Ishikawa (cell line): ENCODE measurements at regions not wholly inside any gene's neighbourhood (a gene's known extent, or its start where the extent isn't known, plus 50 kb on each side); places are given as distances from the start of the nearest gene placed in this dataset.

ENCODE experiments used
- CEBPB ChIP-seq: IDR thresholded peaks from 2 replicates; pipeline ENCODE4 v1.6.1; 2012
- CREB1 ChIP-seq: IDR thresholded peaks from 2 replicates; pipeline ENCODE4 v1.6.1; 2012; ENCODE audit warnings: low read depth
- EGR1 ChIP-seq: IDR thresholded peaks from 2 replicates; pipeline ENCODE4 v1.6.1; 2012
- EP300 ChIP-seq: IDR thresholded peaks from 2 replicates; pipeline ENCODE4 v1.6.1; 2012; ENCODE audit warnings: borderline replicate concordance
- FOXM1 ChIP-seq: IDR thresholded peaks from 2 replicates; pipeline ENCODE4 v1.6.1; 2012; ENCODE audit warnings: low read depth, borderline replicate concordance
- NFIC ChIP-seq: IDR thresholded peaks from 2 replicates; pipeline ENCODE4 v1.6.1; 2012
- RAD21 ChIP-seq: IDR thresholded peaks from 2 replicates; pipeline ENCODE4 v1.6.1; 2012; ENCODE audit warnings: low read depth
- TAF1 ChIP-seq: IDR thresholded peaks from 2 replicates; pipeline ENCODE4 v1.6.1; 2012; ENCODE audit warnings: low read depth, mild to moderate bottlenecking
- TCF12 ChIP-seq: IDR thresholded peaks from 2 replicates; pipeline ENCODE4 v1.6.1; 2012; ENCODE audit warnings: low read depth
- TEAD4 ChIP-seq: IDR thresholded peaks from 2 replicates; pipeline ENCODE4 v1.6.1; 2012
- YY1 ChIP-seq: IDR thresholded peaks from 2 replicates; pipeline ENCODE4 v1.6.1; 2012; ENCODE audit warnings: low read depth
- ZBTB7A ChIP-seq: IDR thresholded peaks from 2 replicates; pipeline ENCODE4 v1.6.1; 2012; ENCODE audit warnings: low read depth
- TF ChIP-seq, protein P1 (sequence below): IDR thresholded peaks from 2 replicates; pipeline ENCODE4 v1.6.1; 2012
- TF ChIP-seq, protein P2 (sequence below): IDR thresholded peaks from 2 replicates; pipeline ENCODE4 v1.6.1; 2012
- TF ChIP-seq, protein P3 (sequence below): IDR thresholded peaks from 2 replicates; pipeline ENCODE4 v1.6.1; 2012; ENCODE audit warnings: low read depth, mild to moderate bottlenecking

DNA sequence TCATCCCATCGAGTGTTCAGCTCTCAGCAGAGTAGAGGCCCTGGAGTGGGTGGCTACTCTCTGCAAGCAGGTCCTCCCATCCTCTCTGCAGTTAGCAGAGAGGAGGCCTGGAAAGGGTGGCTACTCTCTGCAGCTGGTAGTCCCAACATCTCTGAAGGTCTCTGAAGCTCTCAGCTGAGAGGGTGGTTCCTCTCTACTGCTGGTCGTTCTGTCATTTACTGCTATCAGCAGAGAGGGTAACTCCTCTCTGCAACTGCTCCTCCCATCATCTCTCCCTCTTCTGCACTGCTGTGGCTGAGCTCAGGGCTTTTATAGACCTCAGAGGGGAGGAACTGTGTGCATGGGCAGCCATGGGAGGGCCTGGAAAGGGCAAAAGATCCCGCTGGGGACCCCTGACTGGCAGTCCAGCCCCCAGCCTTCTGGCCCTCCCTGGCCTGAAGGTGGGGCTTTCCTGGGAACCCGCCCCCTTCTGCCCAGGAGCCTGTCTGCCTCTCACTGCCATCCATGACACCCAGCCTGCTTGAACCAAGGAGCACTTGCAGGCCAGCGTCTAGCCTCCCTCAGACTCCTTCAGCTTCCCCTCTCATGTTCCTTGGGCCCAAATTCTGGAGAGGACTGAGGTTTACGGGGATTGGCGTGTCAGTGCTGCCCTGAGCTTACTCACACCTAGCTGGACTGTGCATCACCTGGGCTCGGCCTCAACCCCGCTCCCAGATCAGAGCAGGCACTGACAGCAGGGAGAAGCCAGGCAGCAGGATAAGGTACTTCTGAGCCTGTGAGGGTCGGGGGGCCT is 898.3 kb upstream of the NEGR1 start:
- no peak for TF ChIP-seq FOXM1
- no peak for TF ChIP-seq CREB1
- no peak for TF ChIP-seq CEBPB
- TF ChIP-seq TCF12 = no peak
- no peak for TF ChIP-seq ZBTB7A
- TF ChIP-seq, protein P1, sequence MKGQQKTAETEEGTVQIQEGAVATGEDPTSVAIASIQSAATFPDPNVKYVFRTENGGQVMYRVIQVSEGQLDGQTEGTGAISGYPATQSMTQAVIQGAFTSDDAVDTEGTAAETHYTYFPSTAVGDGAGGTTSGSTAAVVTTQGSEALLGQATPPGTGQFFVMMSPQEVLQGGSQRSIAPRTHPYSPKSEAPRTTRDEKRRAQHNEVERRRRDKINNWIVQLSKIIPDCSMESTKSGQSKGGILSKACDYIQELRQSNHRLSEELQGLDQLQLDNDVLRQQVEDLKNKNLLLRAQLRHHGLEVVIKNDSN = no peak
- no peak for TF ChIP-seq TAF1
- TF ChIP-seq EGR1 = no peak

DNA sequence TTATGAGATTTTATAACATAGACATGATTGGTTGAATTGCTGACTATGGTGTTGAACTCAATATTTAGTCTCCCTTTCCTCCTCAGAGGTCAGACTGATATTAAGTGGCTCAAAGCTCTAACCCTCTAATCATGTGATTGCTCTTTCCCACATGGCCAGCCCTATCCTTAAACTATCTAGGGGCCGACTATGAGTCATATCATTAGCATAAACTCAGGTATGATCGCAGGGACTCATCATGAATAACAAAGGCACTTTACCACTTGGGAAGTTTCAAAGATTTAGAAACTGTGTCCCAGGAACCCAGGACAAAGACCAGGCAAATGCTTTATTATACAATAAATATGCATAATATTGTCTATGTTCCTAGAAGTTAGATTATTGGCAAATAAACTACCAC is 894.6 kb upstream of the NEGR1 start:
- TF ChIP-seq TEAD4 = no peak
- no peak for TF ChIP-seq FOXM1
- no peak for TF ChIP-seq EGR1
- no peak for TF ChIP-seq TAF1
- TF ChIP-seq YY1 = no peak
- TF ChIP-seq, protein P2, sequence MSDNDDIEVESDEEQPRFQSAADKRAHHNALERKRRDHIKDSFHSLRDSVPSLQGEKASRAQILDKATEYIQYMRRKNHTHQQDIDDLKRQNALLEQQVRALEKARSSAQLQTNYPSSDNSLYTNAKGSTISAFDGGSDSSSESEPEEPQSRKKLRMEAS = no peak

DNA sequence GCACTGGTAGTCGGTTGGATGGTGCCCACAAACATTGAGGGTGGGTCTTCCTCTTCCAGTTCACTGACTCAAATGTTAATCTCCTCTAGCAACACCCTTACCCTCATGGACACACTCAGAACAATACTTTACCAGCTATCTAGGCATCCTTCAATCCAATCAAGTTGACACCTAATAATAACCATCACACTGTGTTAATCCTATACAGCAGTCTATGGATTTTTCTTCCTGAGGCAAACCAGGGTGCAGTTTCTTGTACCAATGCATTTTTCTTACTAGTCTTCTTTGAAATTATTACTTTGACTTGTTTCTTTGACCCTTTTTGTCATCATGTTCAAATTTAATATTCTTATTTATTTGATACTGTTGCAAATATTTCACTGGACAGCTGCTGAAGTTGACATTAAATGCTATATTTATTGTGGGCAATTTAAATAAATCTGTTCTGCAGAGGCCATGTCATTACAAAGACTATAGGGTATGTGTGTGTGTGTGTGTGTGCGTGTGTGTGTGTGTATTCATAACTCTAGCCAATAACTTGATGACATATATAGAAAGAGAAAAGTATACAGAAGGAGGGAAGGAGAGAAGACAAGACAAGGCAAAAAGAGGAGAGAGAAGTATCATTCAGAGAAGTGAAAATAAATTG is 884.8 kb upstream of the NEGR1 start:
- TF ChIP-seq EP300 = no peak
- no peak for TF ChIP-seq TCF12
- TF ChIP-seq, protein P1 = no peak
- TF ChIP-seq CREB1 = no peak
- no peak for TF ChIP-seq FOXM1
- TF ChIP-seq, protein P3, sequence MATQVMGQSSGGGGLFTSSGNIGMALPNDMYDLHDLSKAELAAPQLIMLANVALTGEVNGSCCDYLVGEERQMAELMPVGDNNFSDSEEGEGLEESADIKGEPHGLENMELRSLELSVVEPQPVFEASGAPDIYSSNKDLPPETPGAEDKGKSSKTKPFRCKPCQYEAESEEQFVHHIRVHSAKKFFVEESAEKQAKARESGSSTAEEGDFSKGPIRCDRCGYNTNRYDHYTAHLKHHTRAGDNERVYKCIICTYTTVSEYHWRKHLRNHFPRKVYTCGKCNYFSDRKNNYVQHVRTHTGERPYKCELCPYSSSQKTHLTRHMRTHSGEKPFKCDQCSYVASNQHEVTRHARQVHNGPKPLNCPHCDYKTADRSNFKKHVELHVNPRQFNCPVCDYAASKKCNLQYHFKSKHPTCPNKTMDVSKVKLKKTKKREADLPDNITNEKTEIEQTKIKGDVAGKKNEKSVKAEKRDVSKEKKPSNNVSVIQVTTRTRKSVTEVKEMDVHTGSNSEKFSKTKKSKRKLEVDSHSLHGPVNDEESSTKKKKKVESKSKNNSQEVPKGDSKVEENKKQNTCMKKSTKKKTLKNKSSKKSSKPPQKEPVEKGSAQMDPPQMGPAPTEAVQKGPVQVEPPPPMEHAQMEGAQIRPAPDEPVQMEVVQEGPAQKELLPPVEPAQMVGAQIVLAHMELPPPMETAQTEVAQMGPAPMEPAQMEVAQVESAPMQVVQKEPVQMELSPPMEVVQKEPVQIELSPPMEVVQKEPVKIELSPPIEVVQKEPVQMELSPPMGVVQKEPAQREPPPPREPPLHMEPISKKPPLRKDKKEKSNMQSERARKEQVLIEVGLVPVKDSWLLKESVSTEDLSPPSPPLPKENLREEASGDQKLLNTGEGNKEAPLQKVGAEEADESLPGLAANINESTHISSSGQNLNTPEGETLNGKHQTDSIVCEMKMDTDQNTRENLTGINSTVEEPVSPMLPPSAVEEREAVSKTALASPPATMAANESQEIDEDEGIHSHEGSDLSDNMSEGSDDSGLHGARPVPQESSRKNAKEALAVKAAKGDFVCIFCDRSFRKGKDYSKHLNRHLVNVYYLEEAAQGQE = no peak
- no peak for TF ChIP-seq RAD21
- no peak for TF ChIP-seq YY1
- no peak for TF ChIP-seq NFIC
- TF ChIP-seq TAF1 = no peak
- no peak for TF ChIP-seq CEBPB
- no peak for TF ChIP-seq EGR1
- no peak for TF ChIP-seq TEAD4
- TF ChIP-seq, protein P2 = no peak
- TF ChIP-seq ZBTB7A = no peak

DNA sequence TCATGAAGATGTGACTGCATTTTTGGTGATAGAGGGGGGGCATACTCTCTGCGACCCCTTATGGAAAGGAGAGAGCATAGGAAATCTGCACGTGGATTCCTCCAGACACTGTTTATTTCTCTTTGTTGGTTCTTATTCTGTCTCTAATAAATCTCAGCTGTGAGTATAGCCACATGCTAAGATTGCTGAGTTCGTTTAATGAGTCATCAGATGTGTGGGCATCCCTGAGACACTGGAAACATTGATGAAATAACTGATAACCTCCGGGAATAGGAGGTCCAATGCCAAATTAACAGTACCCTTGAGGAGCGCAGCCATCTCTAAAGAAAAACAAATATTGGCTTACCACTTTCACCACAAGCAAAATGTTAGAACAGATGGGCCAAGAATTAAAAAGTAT is 880.2 kb upstream of the NEGR1 start:
- TF ChIP-seq FOXM1 (no peak), EGR1 (no peak), CEBPB (no peak), TCF12 (no peak), TAF1 (no peak), YY1 (no peak), TEAD4 (no peak), EP300 (no peak), NFIC (no peak), ZBTB7A (no peak), CREB1 (no peak), RAD21 (no peak)
- TF ChIP-seq, protein P2 = no peak
- TF ChIP-seq, protein P1 = no peak
- TF ChIP-seq, protein P3 = no peak

DNA sequence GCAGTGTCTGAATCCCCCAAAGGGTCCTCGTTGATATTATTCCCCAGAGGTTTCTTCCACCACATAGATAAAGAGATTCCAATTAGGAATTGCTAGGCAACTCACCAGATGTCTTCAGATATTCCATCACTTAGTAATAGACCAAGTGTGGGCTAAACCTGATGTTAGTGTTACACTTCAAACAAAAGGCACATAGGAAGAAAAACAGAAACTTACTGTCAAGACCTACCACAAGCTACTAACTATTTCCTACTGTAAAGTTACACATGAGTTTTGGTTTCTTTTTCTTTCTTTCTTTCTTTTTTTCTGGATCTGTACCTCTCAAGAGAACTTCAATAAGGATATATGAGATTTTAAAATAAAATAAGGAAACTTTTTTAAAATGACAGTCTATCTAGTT is 879.1 kb upstream of the NEGR1 start:
- TF ChIP-seq RAD21 (no peak), EP300 (no peak), FOXM1 (no peak), TEAD4 (no peak), CEBPB (no peak), TAF1 (no peak), ZBTB7A (no peak), TCF12 (no peak), CREB1 (no peak), YY1 (no peak), EGR1 (no peak)
- TF ChIP-seq, protein P3 = no peak
- TF ChIP-seq, protein P1 = no peak
- TF ChIP-seq, protein P2 = no peak
